Keratinocyte (primary cell): ENCODE measurements at regions not wholly inside any gene's neighbourhood (a gene's known extent, or its start where the extent isn't known, plus 50 kb on each side); places are given as distances from the start of the nearest gene placed in this dataset.

Source experiments
- DNase-seq: peaks from one replicate; pipeline ENCODE4 v3.0.0-alpha.2; 2011; ENCODE audit warnings: low read depth, missing footprints, low spot score
- FAIRE-seq: peaks from 2 replicates; lab custom pipeline; 2011; peaks lifted over from hg19 to GRCh38; lab: Jason Lieb, UNC
- H2AFZ ChIP-seq: 2 replicates; pipeline ENCODE4 v1.6.0; 2012; ENCODE audit warnings: low read length, control low read depth, inconsistent platforms; ENCODE audit not compliant: control insufficient read depth
- H3K27ac ChIP-seq: 2 replicates; pipeline ENCODE4 v1.5.1; 2011; ENCODE audit warnings: low read length; ENCODE audit not compliant: control insufficient read depth, insufficient read depth
- H3K27me3 ChIP-seq: 3 replicates; pipeline ENCODE4 v1.6.0; 2011; ENCODE audit warnings: low read length; ENCODE audit not compliant: control insufficient read depth, insufficient read depth; ENCODE audit errors: extremely low read depth
- H3K36me3 ChIP-seq, 2 experiments: 2 replicates in 1 of 2; 3 replicates in 1 of 2; pipeline ENCODE4 v1.5.1; 2011; ENCODE audit warnings: low read length in 2 of 2, mild to moderate bottlenecking in 1 of 2; ENCODE audit not compliant: control insufficient read depth in 2 of 2, insufficient read depth in 2 of 2; ENCODE audit errors: extremely low read depth in 1 of 2
- H3K4me1 ChIP-seq: 3 replicates; pipeline ENCODE4 v1.5.1; 2011; ENCODE audit warnings: low read length; ENCODE audit not compliant: control insufficient read depth, insufficient read depth; ENCODE audit errors: extremely low read depth
- H3K4me2 ChIP-seq: 3 replicates; pipeline ENCODE4 v1.6.0; 2011; ENCODE audit warnings: low read depth, low read length; ENCODE audit not compliant: control insufficient read depth, insufficient read depth; ENCODE audit errors: extremely low read depth
- H3K4me3 ChIP-seq, 3 experiments: fragments of 200-600 bp in 1 of 3; sonication (generic) in 1 of 3; 2 replicates in 2 of 3; 3 replicates in 1 of 3; pipeline ENCODE4 v1.5.1; 2011 to 2016; ENCODE audit warnings: low read length in 3 of 3, mild to moderate bottlenecking in 3 of 3, control low read depth in 2 of 3, inconsistent platforms in 1 of 3, low read depth in 1 of 3, mixed read lengths in 1 of 3, mixed run types in 1 of 3, moderate library complexity in 1 of 3; ENCODE audit not compliant: control insufficient read depth in 2 of 3, insufficient read depth in 2 of 3; ENCODE audit errors: extremely low read depth in 1 of 3
- H3K79me2 ChIP-seq: 2 replicates; pipeline ENCODE4 v1.6.0; 2012; ENCODE audit warnings: low read length; ENCODE audit not compliant: control insufficient read depth, insufficient read depth
- H3K9ac ChIP-seq: 3 replicates; pipeline ENCODE4 v1.6.0; 2011; ENCODE audit warnings: low read length; ENCODE audit not compliant: control insufficient read depth, insufficient read depth; ENCODE audit errors: extremely low read depth
- H3K9me1 ChIP-seq: 3 replicates; pipeline ENCODE4 v1.6.0; 2011; ENCODE audit warnings: low read length; ENCODE audit not compliant: control insufficient read depth, insufficient read depth; ENCODE audit errors: extremely low read depth
- H3K9me3 ChIP-seq: 2 replicates; pipeline ENCODE4 v1.5.1; 2012; ENCODE audit warnings: low read depth, low read length; ENCODE audit not compliant: control insufficient read depth
- H4K20me1 ChIP-seq: 3 replicates; pipeline ENCODE4 v1.6.0; 2011; ENCODE audit warnings: low read length; ENCODE audit not compliant: control insufficient read depth, insufficient read depth; ENCODE audit errors: extremely low read depth
- CTCF ChIP-seq, 3 experiments: IDR thresholded peaks in 1 of 3; conservative IDR thresholded peaks in 1 of 3; optimal IDR thresholded peaks in 1 of 3; 2 replicates in 2 of 3; 3 replicates in 1 of 3; pipeline versions ENCODE3 to v1.5.1; 2011; ENCODE audit warnings: low read length in 3 of 3, mild to moderate bottlenecking in 3 of 3, moderate library complexity in 2 of 3, control low read depth in 1 of 3, inconsistent platforms in 1 of 3; ENCODE audit not compliant: insufficient read depth in 2 of 3; ENCODE audit errors: extremely low read depth in 1 of 3
- EZH2 ChIP-seq: IDR thresholded peaks from one replicate; pipeline ENCODE4 v1.6.1; 2012; ENCODE audit warnings: inconsistent platforms, mild to moderate bottlenecking, low read length, moderate library complexity
- dilution Hi-C: fragments of 300-500 bp; cut with MboI; formaldehyde crosslinking; loops from one replicate; pipeline ENCODE4 v1.7.0; 2020; ENCODE audit warnings: low sequenced_read_pairs; ENCODE audit not compliant: extremely low pct_ligation_motif_present

GRCh38 chr5:121525706-121526105 lies 326.0 kb upstream of the FTMT start:
- no peak for DNase-seq
- no peak for TF ChIP-seq CTCF (optimal IDR thresholded peaks at IDR 0.05 in 1 of 3, IDR thresholded peaks at IDR 0.05 in 1 of 3, conservative IDR thresholded peaks at IDR 0.05 in 1 of 3; ENCODE audit: extremely low read depth in 1 of 3, insufficient read depth in 2 of 3, low read length in 3 of 3)
- no peak for TF ChIP-seq EZH2
- Histone ChIP-seq H2AFZ (no peak overlapping the region), H3K9me3 (no peaks in the 10 kb centered on the region), H3K79me2 (no peaks in the 10 kb centered on the region), H3K27ac (no peak overlapping the region), H3K4me2 (no peak overlapping the region), H3K36me3 (no peaks in the 10 kb centered on the region), H3K9ac (no peak overlapping the region), H3K4me1 (no peaks in the 10 kb centered on the region), H3K4me3 (no peak overlapping the region), H3K27me3 (no peaks in the 10 kb centered on the region), H3K9me1 (no peaks in the 10 kb centered on the region), H4K20me1 (no peaks in the 10 kb centered on the region)
- no peak for FAIRE-seq
- dilution Hi-C loops, result no loop called here

GRCh38 chr5:121526908-121527307 lies 324.8 kb upstream of the FTMT start:
- no peak overlapping the region for H3K4me3 ChIP-seq
- dilution Hi-C loops, result no loop called here
- H3K9me1 ChIP-seq, result no peaks in the 10 kb centered on the region
- no peaks in the 10 kb centered on the region for H3K27me3 ChIP-seq
- DNase-seq (no peak), FAIRE-seq (no peak)
- no peaks in the 10 kb centered on the region for H4K20me1 ChIP-seq
- TF ChIP-seq EZH2 (no peak), CTCF (optimal IDR thresholded peaks at IDR 0.05 in 1 of 3, IDR thresholded peaks at IDR 0.05 in 1 of 3, conservative IDR thresholded peaks at IDR 0.05 in 1 of 3; ENCODE audit: extremely low read depth in 1 of 3, insufficient read depth in 2 of 3, low read length in 3 of 3) (no peak)
- no peak overlapping the region for H3K4me2 ChIP-seq
- H3K79me2 ChIP-seq, result no peaks in the 10 kb centered on the region
- no peaks in the 10 kb centered on the region for H3K36me3 ChIP-seq
- no peaks in the 10 kb centered on the region for H3K9me3 ChIP-seq
- no peak overlapping the region for H3K27ac ChIP-seq
- no peak overlapping the region for H2AFZ ChIP-seq
- H3K4me1 ChIP-seq, result no peaks in the 10 kb centered on the region
- no peak overlapping the region for H3K9ac ChIP-seq
